Mammary epithelial cell (primary cell): ENCODE measurements at regions not wholly inside any gene's neighbourhood (a gene's known extent, or its start where the extent isn't known, plus 50 kb on each side); places are given as distances from the start of the nearest gene placed in this dataset.

ENCODE experiments used
- CTCF ChIP-seq, 2 donors: IDR thresholded peaks in 1 of 2; conservative IDR thresholded peaks in 1 of 2; 2 replicates each; pipeline ENCODE4 v1.5.1; 2011 to 2012; ENCODE audit warnings: inconsistent platforms in 2 of 2, low read length in 2 of 2, mild to moderate bottlenecking in 2 of 2, control low read depth in 1 of 2, low read depth in 1 of 2; ENCODE audit not compliant: insufficient read depth in 1 of 2; ENCODE audit errors: extremely low read depth in 1 of 2
- EZH2 ChIP-seq: IDR thresholded peaks from 2 replicates; pipeline ENCODE4 v1.6.1; 2012; ENCODE audit warnings: low read length, inconsistent platforms, borderline replicate concordance

- no peak for TF ChIP-seq CTCF (conservative IDR thresholded peaks at IDR 0.05 in 1 of 2, IDR thresholded peaks at IDR 0.05 in 1 of 2; ENCODE audit: extremely low read depth in 1 of 2, insufficient read depth in 1 of 2, low read depth in 1 of 2, low read length in 2 of 2)
- TF ChIP-seq EZH2: no peak
These were observed 406.5 kb upstream of the TGFBR2 start for GRCh38 chr3:30199855-30200254.
